ENCODE measurements at regions not wholly inside any gene's neighbourhood (a gene's known extent, or its start where the extent isn't known, plus 50 kb on each side); places are given as distances from the start of the nearest gene placed in this dataset.

DNA sequence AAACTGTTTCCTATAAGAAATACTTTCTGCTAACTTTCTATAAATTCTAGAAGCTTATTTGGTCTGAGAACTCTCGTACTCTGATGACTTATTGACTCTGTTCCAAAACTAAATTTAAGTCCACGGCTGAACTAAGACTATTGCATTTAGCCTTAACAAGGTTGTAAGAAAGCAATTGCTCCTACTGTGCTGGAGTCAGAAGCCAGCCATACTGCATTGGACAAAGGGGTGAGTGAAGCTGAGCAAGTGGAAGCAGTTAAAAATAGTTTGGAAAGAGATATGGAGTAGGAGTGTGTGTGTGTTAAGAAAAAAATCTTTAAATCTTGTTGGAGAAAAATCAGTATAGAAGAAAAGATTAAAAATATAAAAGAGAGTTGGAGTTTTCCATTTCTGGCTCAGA lies 1360.1 kb upstream of the CELF2 start:
- no peak for DNase-seq (ENCODE audit: extremely low read depth in 1 of 11, low read depth in 9 of 11, low spot score in 4 of 11)

DNA sequence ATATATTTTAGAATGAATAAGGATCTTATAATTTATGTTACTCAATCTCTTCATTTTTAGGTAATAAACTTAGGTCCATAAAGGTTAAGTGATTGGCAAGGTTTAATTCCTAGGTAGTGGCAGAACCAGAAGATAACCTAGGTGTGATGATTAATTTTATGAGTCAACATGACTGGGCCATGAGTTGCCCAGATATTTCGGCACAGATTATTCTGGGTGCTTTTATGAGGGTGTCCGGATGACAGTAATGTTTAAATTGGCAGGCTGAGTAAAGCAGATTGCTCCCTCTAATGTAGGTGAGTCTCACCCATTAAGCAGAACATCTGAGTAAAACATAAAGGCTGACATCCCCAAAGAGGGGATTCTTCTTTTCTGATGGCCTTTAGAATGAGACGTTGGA lies 1349.3 kb upstream of the CELF2 start:
- no peak for DNase-seq (ENCODE audit: extremely low read depth in 1 of 11, low read depth in 9 of 11, low spot score in 4 of 11)

DNA sequence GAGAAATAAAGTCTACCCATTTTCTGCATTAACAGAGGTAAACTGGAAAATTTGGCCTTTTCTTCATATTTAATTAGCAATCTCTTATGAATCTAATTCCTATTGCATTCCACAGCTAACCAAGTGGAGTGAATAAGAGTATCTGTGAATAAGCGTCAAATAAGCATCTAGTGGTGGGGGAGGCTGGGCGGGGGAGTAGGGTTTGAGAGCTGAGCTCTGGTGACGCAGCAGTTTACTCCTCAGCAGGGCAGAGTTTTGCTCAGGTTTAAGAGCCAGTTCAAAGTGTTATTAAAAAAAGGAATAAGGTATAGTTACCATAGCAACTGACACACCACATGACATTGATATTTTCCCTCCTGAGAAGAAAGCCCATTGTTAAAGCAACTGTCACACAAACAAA lies 1346.8 kb upstream of the CELF2 start:
- DNase-seq (ENCODE audit: extremely low read depth in 1 of 11, low read depth in 9 of 11, low spot score in 4 of 11) = peak in 7 of 11 donors; percentile 0 to 22 (median 5)

GRCh38 chr10:9681655-9682054 lies 1336.0 kb upstream of the CELF2 start:
- no peak for DNase-seq (ENCODE audit: extremely low read depth in 1 of 11, low read depth in 9 of 11, low spot score in 4 of 11)

- DNase-seq (ENCODE audit: extremely low read depth in 1 of 11, low read depth in 9 of 11, low spot score in 4 of 11) = no peak
Measured at GRCh38 chr10:9682802-9683201, 1334.9 kb upstream of the CELF2 start.

DNA sequence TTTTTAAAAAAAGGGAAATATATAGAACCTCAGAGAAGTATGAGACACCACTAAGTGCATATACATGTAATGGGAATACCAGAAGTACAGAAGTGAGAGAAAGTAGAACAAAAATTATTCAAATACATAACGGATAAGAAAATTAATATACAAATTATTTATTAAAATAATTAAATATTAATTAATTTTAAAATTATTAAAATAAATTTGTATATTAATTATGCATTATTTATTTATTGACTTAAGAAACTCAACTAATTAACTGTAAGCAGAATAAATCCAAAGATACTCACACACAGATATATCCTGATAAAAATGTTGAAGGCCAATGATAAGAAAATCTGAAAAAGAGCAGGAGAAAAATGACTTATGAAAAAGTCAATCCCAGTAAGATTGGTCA lies 1333.5 kb upstream of the CELF2 start:
- DNase-seq (ENCODE audit: extremely low read depth in 1 of 11, low read depth in 9 of 11, low spot score in 4 of 11) = no peak

GRCh38 chr10:9685596-9685995 lies 1332.1 kb upstream of the CELF2 start:
- DNase-seq (ENCODE audit: extremely low read depth in 1 of 11, low read depth in 9 of 11, low spot score in 4 of 11) = no peak

- DNase-seq (ENCODE audit: extremely low read depth in 1 of 11, low read depth in 9 of 11, low spot score in 4 of 11) = no peak
Measured at GRCh38 chr10:9688711-9689110, 1329.0 kb upstream of the CELF2 start.

GRCh38 chr10:9707216-9707615 lies 1310.5 kb upstream of the CELF2 start:
- no peak for DNase-seq (ENCODE audit: extremely low read depth in 1 of 11, low read depth in 9 of 11, low spot score in 4 of 11)

DNA sequence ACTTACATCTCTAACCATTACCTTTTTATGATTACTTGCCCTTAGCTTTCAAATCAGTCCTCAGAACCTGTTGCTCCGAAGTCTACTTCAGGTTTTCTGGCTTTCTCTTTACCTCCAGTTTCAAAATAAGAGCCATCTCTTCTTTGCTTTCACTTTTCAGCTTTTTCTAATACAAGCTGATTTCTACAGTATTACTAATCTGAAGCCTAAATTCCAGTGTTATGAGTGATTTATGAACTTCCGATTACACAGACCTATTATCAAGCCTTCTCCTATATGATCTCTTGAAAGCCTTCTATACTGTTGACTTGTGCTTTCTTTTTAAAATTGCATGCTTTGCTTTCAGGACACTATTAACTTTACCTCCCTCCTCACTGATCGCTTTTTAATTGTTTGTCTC lies 1307.8 kb upstream of the CELF2 start:
- DNase-seq (ENCODE audit: extremely low read depth in 1 of 11, low read depth in 9 of 11, low spot score in 4 of 11) = no peak

- no peak for DNase-seq (ENCODE audit: extremely low read depth in 1 of 11, low read depth in 9 of 11, low spot score in 4 of 11)
Measured at GRCh38 chr10:9712393-9712792, 1305.3 kb upstream of the CELF2 start.

DNA sequence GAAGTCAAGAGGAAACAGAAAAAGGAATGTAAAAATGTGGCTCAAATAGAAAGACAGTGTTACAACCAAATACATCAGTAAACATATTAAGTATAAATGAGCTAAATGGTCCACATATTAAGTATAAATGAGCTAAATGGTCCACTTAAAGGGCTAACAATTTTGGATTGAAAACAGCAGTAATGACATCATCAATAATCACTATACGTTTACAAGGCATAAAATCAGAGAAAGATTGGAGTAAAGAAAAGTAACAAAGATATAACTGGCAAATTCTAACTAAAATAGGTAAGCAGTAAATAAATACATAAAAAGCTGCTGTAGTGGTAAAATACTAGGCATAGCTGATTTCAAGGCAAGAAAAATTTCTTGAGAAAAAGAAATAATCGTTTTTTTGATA lies 1298.4 kb upstream of the CELF2 start:
- no peak for DNase-seq (ENCODE audit: extremely low read depth in 1 of 11, low read depth in 9 of 11, low spot score in 4 of 11)

- DNase-seq (ENCODE audit: extremely low read depth in 1 of 11, low read depth in 9 of 11, low spot score in 4 of 11) = peak in 7 of 11 donors; percentile 3 to 38 (median 15)
Measured at GRCh38 chr10:9733766-9734165, 1283.9 kb upstream of the CELF2 start.

DNA sequence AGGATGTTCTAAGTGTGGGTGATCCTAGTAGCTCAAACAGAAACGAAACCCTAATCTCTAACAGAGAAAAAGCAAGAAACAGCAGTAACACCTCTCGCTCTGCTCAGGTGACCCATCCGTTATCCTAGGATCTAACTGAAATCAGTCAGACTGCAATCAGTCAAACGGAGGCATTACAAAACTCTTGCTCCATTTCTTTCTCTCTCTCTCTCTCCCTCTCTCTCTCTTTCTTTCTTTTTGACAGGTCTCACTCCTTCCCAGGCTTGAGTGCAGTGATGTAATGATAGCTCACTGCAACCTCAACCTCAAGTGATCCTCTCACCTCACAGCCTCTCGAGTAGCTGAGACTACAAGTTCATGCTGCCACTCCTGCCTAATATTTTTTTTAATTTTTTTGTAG lies 1283.5 kb upstream of the CELF2 start:
- no peak for DNase-seq (ENCODE audit: extremely low read depth in 1 of 11, low read depth in 9 of 11, low spot score in 4 of 11)

- DNase-seq (ENCODE audit: extremely low read depth in 1 of 11, low read depth in 9 of 11, low spot score in 4 of 11) = no peak
Measured at GRCh38 chr10:9735731-9736130, 1281.9 kb upstream of the CELF2 start.

GRCh38 chr10:9743639-9744038 lies 1274.0 kb upstream of the CELF2 start:
- DNase-seq (ENCODE audit: extremely low read depth in 1 of 11, low read depth in 9 of 11, low spot score in 4 of 11) = no peak

DNA sequence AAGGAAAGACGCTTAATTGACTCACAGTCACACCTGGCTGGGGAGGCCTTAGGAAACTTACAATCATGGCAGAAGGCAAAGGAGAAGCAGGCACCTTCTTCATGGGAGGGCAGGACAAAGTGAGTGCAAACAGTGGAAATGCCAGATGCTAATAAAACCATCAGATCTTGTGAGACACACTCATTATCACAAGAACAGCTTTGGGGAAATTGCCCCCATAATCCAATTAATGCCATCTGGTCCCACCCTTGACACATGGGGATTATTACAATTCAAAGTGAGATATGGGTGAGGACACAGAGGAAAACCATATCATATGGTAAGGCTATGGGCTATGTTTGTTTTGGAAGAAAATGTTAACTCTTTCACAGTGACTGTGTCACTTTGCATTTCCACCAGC lies 1272.5 kb upstream of the CELF2 start:
- DNase-seq (ENCODE audit: extremely low read depth in 1 of 11, low read depth in 9 of 11, low spot score in 4 of 11) = no peak

DNA sequence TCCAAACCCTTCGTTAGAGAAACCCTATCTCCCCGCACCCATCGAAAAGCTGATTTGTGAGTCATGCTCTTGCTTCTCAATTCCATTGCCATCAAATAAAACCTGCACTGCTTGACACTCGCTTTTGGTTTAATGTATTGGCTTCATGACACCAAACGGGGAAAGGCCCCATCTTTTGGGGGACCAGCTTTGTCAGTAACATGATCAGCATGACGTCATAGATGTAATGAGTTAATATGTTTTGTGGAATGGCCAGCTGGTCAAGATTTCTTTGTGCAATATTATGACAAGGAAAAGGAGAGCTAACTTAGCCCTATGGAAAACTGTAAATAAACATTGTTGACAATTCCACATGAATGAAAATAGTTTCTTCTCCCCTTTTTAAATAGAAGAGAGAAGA lies 1260.5 kb upstream of the CELF2 start:
- DNase-seq (ENCODE audit: extremely low read depth in 1 of 11, low read depth in 9 of 11, low spot score in 4 of 11) = no peak

- DNase-seq (ENCODE audit: extremely low read depth in 1 of 11, low read depth in 9 of 11, low spot score in 4 of 11) = no peak
Measured at GRCh38 chr10:9759596-9759995, 1258.1 kb upstream of the CELF2 start.

GRCh38 chr10:9762966-9763656 lies 1254.6 kb upstream of the CELF2 start:
- no peak for DNase-seq (ENCODE audit: extremely low read depth in 1 of 11, low read depth in 9 of 11, low spot score in 4 of 11)

DNA sequence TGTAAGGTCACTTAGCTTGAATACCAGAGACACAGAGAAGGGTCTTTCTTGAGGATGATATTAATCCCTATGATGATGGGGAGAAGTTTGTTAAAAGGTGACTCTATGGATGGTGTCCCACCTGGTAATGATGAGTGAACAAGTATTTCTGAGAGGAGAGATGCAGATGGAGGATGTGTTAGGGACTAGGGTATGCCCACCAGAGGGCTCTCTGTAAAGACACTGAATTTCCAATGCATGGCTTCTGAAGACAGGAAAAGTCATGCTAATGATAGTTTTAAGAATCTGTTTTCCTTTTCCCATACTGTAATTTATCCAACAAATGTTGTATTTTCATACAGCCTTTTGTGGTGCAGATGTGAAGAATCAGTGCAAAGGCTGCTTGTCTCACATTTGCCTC lies 1250.9 kb upstream of the CELF2 start:
- DNase-seq (ENCODE audit: extremely low read depth in 1 of 11, low read depth in 9 of 11, low spot score in 4 of 11) = no peak

- DNase-seq (ENCODE audit: extremely low read depth in 1 of 11, low read depth in 9 of 11, low spot score in 4 of 11) = no peak
Measured at GRCh38 chr10:9781666-9782065, 1236.0 kb upstream of the CELF2 start.

Measured in renal cortex interstitium (tissue), 11 donors.